Upper lobe of left lung (tissue), 4 donors: ENCODE measurements at regions not wholly inside any gene's neighbourhood (a gene's known extent, or its start where the extent isn't known, plus 50 kb on each side); places are given as distances from the start of the nearest gene placed in this dataset.

ENCODE experiments used
- CTCF ChIP-seq, 6 experiments: fragments of 450-650 bp in 4 of 6; fragments of 200-600 bp in 2 of 6; sonication (generic) in 2 of 6; IDR thresholded peaks; one replicate each; pipeline ENCODE4 v1.5.1; 2016 to 2019; ENCODE audit warnings: antibody characterized with exemption in 6 of 6
- POLR2A ChIP-seq, 4 donors: fragments of 450-650 bp; IDR thresholded peaks; one replicate each; pipeline ENCODE4 v1.5.1; 2016 to 2017; ENCODE audit warnings: antibody characterized with exemption in 4 of 4, mild to moderate bottlenecking in 2 of 4

- TF ChIP-seq CTCF (IDR thresholded peaks at IDR 0.05): no peak
- no peak for TF ChIP-seq POLR2A (IDR thresholded peaks at IDR 0.05)
These were observed 97.6 kb upstream of the VGLL3 start for GRCh38 chr3:87088430-87088992.
